ENCODE measurements at regions not wholly inside any gene's neighbourhood (a gene's known extent, or its start where the extent isn't known, plus 50 kb on each side); places are given as distances from the start of the nearest gene placed in this dataset.

DNA sequence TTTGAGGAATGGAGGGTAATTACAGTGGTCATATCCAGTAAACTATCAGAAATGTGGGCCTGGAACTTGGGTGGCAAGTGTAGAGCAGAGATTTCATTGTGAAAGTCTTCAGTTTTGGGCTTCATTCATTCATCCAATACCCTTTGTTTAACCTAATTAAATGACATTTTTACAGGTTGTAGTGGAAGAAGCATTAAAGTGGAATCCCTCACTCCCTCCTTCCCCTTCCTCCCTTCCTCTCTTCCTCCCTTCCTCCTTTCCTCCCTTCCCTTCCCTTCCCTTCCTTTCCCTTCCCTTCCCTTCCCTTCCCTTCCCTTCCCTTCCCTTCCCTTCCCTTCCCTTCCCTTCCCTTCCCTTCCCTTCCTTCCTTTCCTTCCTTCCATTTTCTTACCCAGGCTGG is 219.3 kb downstream of the PDCD6IP start:
- Histone ChIP-seq H3K27me3 (ENCODE audit: control insufficient read depth, insufficient read depth, low read length) (no peaks in the 10 kb centered on the region), H3K36me3 (ENCODE audit: control insufficient read depth, insufficient read depth, low read length) (no peaks in the 10 kb centered on the region), H3K27ac (ENCODE audit: low read depth, low read length) (no peak overlapping the region), H3K9me3 (ENCODE audit: control insufficient read depth, insufficient read depth, low read length) (no peaks in the 10 kb centered on the region), H3K4me3 (ENCODE audit: low read depth, low read length) (no peak overlapping the region), H3K4me1 (ENCODE audit: control insufficient read depth, insufficient read depth, low read length) (peaks cover 3% of the 10 kb centered on the region)
- DNase-seq (ENCODE audit: low read depth in 4 of 6, low spot score in 6 of 6), result no peak

DNA sequence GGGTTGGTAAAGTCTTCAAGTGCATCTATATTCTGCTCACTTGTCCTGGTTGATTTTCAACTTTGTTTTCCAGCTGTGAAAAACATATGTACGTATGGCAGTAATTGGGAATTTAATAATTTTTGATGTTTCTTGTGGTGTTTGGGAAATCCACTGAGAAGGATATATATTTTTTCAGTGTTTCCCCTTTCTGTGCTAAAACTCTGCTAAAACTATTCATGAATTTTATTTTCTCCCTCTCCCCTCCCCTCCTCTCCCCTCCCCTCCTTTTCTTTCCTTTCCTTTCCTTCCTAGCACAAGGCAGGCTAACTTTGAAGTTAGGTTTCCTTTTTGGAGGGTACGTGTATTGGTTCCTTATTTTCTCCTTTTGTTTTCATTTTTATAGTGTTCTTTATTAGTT is 220.7 kb downstream of the PDCD6IP start:
- H3K9me3 ChIP-seq (ENCODE audit: control insufficient read depth, insufficient read depth, low read length), result no peaks in the 10 kb centered on the region
- no peaks in the 10 kb centered on the region for H3K27me3 ChIP-seq (ENCODE audit: control insufficient read depth, insufficient read depth, low read length)
- no peak overlapping the region for H3K27ac ChIP-seq (ENCODE audit: low read depth, low read length)
- no CpG with 5 or more reads among the region's 2 CpGs for WGBS (ENCODE audit: insufficient coverage)
- no peak overlapping the region for H3K4me3 ChIP-seq (ENCODE audit: low read depth, low read length)
- H3K4me1 ChIP-seq (ENCODE audit: control insufficient read depth, insufficient read depth, low read length), result peaks cover 3% of the 10 kb centered on the region
- peak in 1 of 6 donors; percentile 62 for DNase-seq (ENCODE audit: low read depth in 4 of 6, low spot score in 6 of 6)
- H3K36me3 ChIP-seq (ENCODE audit: control insufficient read depth, insufficient read depth, low read length), result no peaks in the 10 kb centered on the region

DNA sequence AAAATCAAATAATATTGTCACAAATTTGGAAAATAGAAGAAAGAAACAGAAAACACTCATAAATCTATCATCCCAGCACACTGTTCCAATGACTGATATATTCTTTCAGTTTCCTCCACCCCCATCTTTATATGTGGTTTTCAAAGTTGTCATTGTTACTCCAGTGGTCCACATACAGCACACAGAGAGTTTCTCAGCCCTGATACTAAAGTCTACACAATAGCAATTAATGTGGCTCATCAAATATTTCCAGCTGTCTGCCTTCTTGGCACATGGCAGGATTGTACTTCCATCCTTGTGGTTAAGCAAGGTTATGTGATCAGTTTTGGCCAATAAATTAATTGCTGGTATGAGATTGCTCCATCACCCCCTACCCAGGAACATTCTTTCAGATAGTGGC is 221.7 kb downstream of the PDCD6IP start:
- Histone ChIP-seq H3K36me3 (ENCODE audit: control insufficient read depth, insufficient read depth, low read length) (no peaks in the 10 kb centered on the region), H3K27ac (ENCODE audit: low read depth, low read length) (no peak overlapping the region), H3K4me1 (ENCODE audit: control insufficient read depth, insufficient read depth, low read length) (peaks cover 3% of the 10 kb centered on the region), H3K9me3 (ENCODE audit: control insufficient read depth, insufficient read depth, low read length) (no peaks in the 10 kb centered on the region), H3K4me3 (ENCODE audit: low read depth, low read length) (no peak overlapping the region), H3K27me3 (ENCODE audit: control insufficient read depth, insufficient read depth, low read length) (no peaks in the 10 kb centered on the region)
- DNase-seq (ENCODE audit: low read depth in 4 of 6, low spot score in 6 of 6), result no peak

DNA sequence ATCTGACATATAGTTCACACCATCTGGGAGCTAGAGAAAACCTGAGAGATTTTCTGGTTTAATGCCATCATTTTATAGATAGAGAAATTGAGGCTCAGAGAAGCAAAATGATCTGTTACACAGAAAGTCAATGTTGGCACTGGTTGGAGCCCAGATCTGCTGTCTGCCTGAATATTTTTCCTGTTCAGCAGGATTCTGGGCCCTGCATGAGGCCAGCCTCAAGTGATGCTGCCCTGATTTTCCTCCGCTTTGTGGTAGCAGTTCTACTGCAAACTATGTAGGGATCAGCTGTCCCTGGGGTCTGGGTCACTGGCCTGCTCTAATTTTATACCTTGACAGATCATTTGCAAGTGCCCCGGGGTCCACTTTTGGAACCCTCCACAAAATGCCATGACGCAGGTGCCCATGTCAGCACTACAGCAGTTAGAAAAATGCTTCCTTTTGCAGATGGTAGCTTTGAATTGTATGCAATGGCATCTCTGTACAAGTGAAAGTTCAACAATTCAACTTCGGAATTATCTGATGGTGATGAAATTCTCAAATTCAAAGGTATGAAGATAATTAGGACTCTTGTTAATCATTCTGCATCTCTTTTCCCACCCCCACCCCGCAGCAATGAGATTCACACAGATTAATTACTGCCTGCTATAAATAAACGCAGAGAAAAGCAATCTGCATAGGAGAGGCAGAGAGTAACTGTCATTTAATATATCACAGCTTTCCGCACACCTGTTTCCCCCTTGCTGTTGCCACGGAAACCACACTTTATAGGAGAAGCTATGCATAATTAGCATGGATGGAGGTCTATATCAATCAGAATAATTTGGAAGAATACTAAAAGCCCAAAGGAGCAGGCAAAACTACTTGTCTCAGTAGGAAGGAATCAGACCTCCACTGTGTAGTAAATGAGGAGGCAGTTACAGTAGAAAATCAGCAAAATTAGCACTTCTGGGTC is 222.6 kb downstream of the PDCD6IP start:
- 88% methylated on average over 1 of the region's 8 CpGs for whole genome bisulfite sequencing (ENCODE audit: insufficient coverage)
- H3K9me3 ChIP-seq (ENCODE audit: control insufficient read depth, insufficient read depth, low read length), result no peaks in the 10 kb centered on the region
- peaks cover 3% of the 10 kb centered on the region for H3K4me1 ChIP-seq (ENCODE audit: control insufficient read depth, insufficient read depth, low read length)
- no peaks in the 10 kb centered on the region for H3K27me3 ChIP-seq (ENCODE audit: control insufficient read depth, insufficient read depth, low read length)
- no peak overlapping the region for H3K27ac ChIP-seq (ENCODE audit: low read depth, low read length)
- no peak overlapping the region for H3K4me3 ChIP-seq (ENCODE audit: low read depth, low read length)
- H3K36me3 ChIP-seq (ENCODE audit: control insufficient read depth, insufficient read depth, low read length), result no peaks in the 10 kb centered on the region
- DNase-seq (ENCODE audit: low read depth in 4 of 6, low spot score in 6 of 6), result peak in 3 of 6 donors; percentile 39 to 94 (median 85)

DNA sequence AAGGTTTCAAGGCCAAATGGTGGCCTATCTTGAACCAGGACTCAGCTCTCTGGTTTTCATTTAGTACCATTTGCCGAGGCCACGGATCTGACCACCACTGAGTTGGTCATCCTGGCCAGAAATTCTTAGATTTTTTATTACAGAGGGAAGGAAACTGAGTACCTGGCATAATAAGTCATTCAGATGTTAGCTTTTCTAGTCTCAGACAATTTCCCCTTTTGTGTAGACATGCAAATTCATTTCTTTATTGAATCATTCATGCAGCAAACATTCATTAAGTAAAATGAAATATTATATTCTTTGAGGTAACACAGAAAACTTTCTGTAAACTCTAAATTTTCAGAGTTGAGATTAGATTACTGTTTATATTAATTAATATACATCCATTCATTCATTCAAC is 223.7 kb downstream of the PDCD6IP start:
- no CpG with 5 or more reads among the region's 2 CpGs for WGBS (ENCODE audit: insufficient coverage)
- no peak for DNase-seq (ENCODE audit: low read depth in 4 of 6, low spot score in 6 of 6)
- no peaks in the 10 kb centered on the region for H3K36me3 ChIP-seq (ENCODE audit: control insufficient read depth, insufficient read depth, low read length)
- H3K4me1 ChIP-seq (ENCODE audit: control insufficient read depth, insufficient read depth, low read length), result peaks cover 3% of the 10 kb centered on the region
- no peaks in the 10 kb centered on the region for H3K27me3 ChIP-seq (ENCODE audit: control insufficient read depth, insufficient read depth, low read length)
- no peaks in the 10 kb centered on the region for H3K9me3 ChIP-seq (ENCODE audit: control insufficient read depth, insufficient read depth, low read length)
- no peak overlapping the region for H3K4me3 ChIP-seq (ENCODE audit: low read depth, low read length)
- H3K27ac ChIP-seq (ENCODE audit: low read depth, low read length), result no peak overlapping the region

DNA sequence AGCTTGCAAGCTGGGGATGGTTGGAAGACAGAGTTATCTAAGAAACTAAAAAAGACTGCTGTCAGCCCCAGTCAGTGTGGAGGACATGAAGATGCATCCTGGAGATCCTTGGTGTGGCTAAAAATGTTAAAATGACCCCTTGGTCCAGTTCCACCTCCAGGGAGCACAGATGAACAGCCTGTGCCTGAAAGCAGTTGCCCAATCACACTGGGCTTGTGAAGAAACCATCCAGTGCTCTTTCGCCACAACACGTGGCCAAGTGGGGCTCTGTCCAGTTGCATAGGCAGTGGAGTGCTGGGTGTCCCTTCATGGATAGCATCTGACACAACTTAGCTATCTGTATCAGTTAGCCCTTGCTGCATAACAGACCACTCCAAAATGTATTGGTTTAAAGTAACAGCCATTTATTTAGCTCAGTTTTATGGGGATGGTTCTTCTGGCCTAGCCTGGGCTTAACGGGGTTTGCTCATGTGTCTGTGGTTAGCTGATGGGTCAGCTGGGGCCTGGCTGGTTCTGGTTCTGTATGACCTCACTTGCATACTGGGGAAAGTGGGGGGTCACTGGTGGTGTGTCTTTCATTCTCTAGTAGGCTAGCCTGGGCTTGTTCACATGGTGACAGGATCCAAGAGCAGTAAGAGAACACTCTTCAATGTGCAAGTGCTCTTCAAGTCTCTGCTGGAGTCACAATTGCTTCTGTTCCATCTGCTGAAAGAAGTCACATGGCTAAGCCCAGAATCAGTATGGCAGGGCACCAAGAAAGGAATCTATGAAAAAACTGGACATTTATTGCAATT is 226.2 kb downstream of the PDCD6IP start:
- no peaks in the 10 kb centered on the region for H3K27me3 ChIP-seq (ENCODE audit: control insufficient read depth, insufficient read depth, low read length)
- DNase-seq (ENCODE audit: low read depth in 4 of 6, low spot score in 6 of 6), result no peak
- peaks cover 3% of the 10 kb centered on the region for H3K4me1 ChIP-seq (ENCODE audit: control insufficient read depth, insufficient read depth, low read length)
- H3K4me3 ChIP-seq (ENCODE audit: low read depth, low read length), result no peak overlapping the region
- H3K9me3 ChIP-seq (ENCODE audit: control insufficient read depth, insufficient read depth, low read length), result no peaks in the 10 kb centered on the region
- WGBS (ENCODE audit: insufficient coverage), result 87% methylated on average over 3 of the region's 3 CpGs
- no peak overlapping the region for H3K27ac ChIP-seq (ENCODE audit: low read depth, low read length)
- H3K36me3 ChIP-seq (ENCODE audit: control insufficient read depth, insufficient read depth, low read length), result no peaks in the 10 kb centered on the region

DNA sequence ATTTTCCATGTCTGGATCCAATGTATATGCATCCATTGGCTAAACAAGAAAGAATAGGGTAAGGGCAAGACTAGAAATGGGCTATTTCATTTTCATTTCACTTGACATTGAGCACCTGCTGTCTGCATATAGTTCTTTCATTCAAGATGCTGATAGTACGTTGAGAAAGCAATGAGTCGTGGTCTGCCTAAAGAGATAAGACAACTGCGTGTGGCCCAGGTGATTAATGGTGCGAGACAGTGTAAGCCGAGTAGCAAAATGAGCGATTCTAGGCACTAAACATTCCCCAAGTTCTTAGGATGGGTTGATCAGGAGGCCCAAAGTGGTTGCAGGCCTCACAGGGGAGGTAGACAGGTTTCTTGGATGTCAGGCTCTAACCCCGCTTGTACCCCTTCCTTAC is 235.4 kb downstream of the PDCD6IP start:
- DNase-seq (ENCODE audit: low read depth in 4 of 6, low spot score in 6 of 6), result no peak
- WGBS (ENCODE audit: insufficient coverage), result 93% methylated on average over 6 of the region's 7 CpGs
- H3K27ac ChIP-seq (ENCODE audit: low read depth, low read length), result no peak overlapping the region
- H3K36me3 ChIP-seq (ENCODE audit: control insufficient read depth, insufficient read depth, low read length), result no peaks in the 10 kb centered on the region
- H3K4me3 ChIP-seq (ENCODE audit: low read depth, low read length), result no peak overlapping the region
- H3K27me3 ChIP-seq (ENCODE audit: control insufficient read depth, insufficient read depth, low read length), result no peaks in the 10 kb centered on the region
- H3K4me1 ChIP-seq (ENCODE audit: control insufficient read depth, insufficient read depth, low read length), result no peaks in the 10 kb centered on the region
- no peaks in the 10 kb centered on the region for H3K9me3 ChIP-seq (ENCODE audit: control insufficient read depth, insufficient read depth, low read length)

DNA sequence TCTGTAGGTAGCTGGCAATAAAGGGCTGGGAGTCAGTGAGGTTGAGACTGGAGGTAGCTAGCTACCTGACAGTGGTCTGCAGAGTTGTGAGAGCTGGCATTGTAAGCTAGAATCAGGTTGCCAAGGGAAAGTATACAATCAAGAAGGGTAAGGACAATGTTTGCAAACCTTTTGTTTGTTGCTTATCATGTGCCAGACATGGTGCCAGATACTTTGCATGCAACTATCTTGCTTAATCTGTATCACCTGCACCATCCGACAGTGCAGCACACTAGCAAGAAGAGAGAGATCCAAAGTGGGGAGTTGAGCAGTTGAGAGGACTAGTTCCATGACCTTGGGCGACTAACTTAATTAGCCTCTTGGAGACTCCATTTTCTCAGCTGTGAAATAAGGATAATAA is 236.4 kb downstream of the PDCD6IP start:
- H3K4me1 ChIP-seq (ENCODE audit: control insufficient read depth, insufficient read depth, low read length), result no peaks in the 10 kb centered on the region
- no peak for DNase-seq (ENCODE audit: low read depth in 4 of 6, low spot score in 6 of 6)
- no peaks in the 10 kb centered on the region for H3K9me3 ChIP-seq (ENCODE audit: control insufficient read depth, insufficient read depth, low read length)
- H3K27ac ChIP-seq (ENCODE audit: low read depth, low read length), result no peak overlapping the region
- no peak overlapping the region for H3K4me3 ChIP-seq (ENCODE audit: low read depth, low read length)
- no peaks in the 10 kb centered on the region for H3K36me3 ChIP-seq (ENCODE audit: control insufficient read depth, insufficient read depth, low read length)
- H3K27me3 ChIP-seq (ENCODE audit: control insufficient read depth, insufficient read depth, low read length), result no peaks in the 10 kb centered on the region
- no CpG with 5 or more reads among the region's 2 CpGs for WGBS (ENCODE audit: insufficient coverage)

DNA sequence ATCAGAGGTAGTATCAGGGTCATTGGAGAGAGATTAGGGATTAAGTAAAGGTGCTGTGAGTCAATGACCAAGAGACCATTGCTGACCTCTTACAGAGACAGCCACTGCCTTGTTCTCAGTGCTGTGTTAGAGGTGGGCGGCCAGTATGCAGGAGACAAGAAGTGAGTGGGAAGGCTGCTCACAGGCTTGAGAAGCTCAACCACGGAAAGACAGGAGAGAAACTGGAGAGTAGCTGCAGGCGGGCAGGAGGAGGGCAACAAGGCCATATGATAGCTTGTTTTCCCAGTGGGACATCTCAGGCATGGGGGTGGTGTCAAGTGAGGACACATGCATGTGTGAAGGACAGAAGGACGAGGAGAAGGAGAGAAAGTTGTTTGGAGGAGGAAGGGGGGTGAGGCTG is 237.3 kb downstream of the PDCD6IP start:
- DNase-seq (ENCODE audit: low read depth in 4 of 6, low spot score in 6 of 6), result no peak
- H3K27me3 ChIP-seq (ENCODE audit: control insufficient read depth, insufficient read depth, low read length), result no peaks in the 10 kb centered on the region
- no peak overlapping the region for H3K4me3 ChIP-seq (ENCODE audit: low read depth, low read length)
- H3K27ac ChIP-seq (ENCODE audit: low read depth, low read length), result no peak overlapping the region
- WGBS (ENCODE audit: insufficient coverage), result 84% methylated on average over 4 of the region's 4 CpGs
- H3K9me3 ChIP-seq (ENCODE audit: control insufficient read depth, insufficient read depth, low read length), result no peaks in the 10 kb centered on the region
- no peaks in the 10 kb centered on the region for H3K36me3 ChIP-seq (ENCODE audit: control insufficient read depth, insufficient read depth, low read length)
- H3K4me1 ChIP-seq (ENCODE audit: control insufficient read depth, insufficient read depth, low read length), result no peaks in the 10 kb centered on the region

DNA sequence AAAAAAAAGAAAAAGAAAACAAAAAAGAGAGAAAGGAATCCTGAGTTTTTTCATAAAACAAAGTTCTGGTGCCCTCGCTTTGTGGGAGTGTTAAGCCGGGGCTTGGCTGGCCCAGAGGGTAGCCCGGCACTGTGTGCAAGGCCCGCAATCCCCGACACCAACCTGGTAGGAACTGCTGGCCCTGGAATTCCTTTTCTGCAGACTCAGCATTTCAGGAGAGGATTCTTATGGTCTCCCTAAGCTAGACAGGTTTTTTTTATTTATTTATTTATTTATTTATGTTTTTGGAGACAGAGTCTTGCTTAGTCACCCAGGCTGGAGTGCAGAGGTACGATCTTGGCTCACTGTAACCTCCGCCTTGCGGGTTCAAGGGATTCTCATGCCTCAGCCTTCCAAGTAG is 238.8 kb downstream of the PDCD6IP start:
- no peak overlapping the region for H3K27ac ChIP-seq (ENCODE audit: low read depth, low read length)
- no peaks in the 10 kb centered on the region for H3K9me3 ChIP-seq (ENCODE audit: control insufficient read depth, insufficient read depth, low read length)
- 94% methylated on average over 7 of the region's 8 CpGs for WGBS (ENCODE audit: insufficient coverage)
- H3K36me3 ChIP-seq (ENCODE audit: control insufficient read depth, insufficient read depth, low read length), result no peaks in the 10 kb centered on the region
- no peaks in the 10 kb centered on the region for H3K27me3 ChIP-seq (ENCODE audit: control insufficient read depth, insufficient read depth, low read length)
- H3K4me3 ChIP-seq (ENCODE audit: low read depth, low read length), result no peak overlapping the region
- no peak for DNase-seq (ENCODE audit: low read depth in 4 of 6, low spot score in 6 of 6)
- H3K4me1 ChIP-seq (ENCODE audit: control insufficient read depth, insufficient read depth, low read length), result no peaks in the 10 kb centered on the region

Measured in spinal cord (tissue), 9 donors.